Neural cell (in vitro differentiated cells): ENCODE measurements at regions not wholly inside any gene's neighbourhood (a gene's known extent, or its start where the extent isn't known, plus 50 kb on each side); places are given as distances from the start of the nearest gene placed in this dataset.

ENCODE experiments used
- EP300 ChIP-seq: fragments of 450-650 bp; conservative IDR thresholded peaks from 2 replicates; pipeline ENCODE4 v1.6.1; 2014; ENCODE audit warnings: antibody characterized with exemption, mild to moderate bottlenecking, moderate library complexity; ENCODE audit not compliant: poor library complexity, severe bottlenecking
- EZH2 ChIP-seq: fragments of 200-600, 300-800 bp; shearing (Covaris generic), sonication (generic); IDR thresholded peaks from 2 replicates; pipeline ENCODE4 v1.6.1; 2014; ENCODE audit warnings: antibody characterized with exemption, low read length, borderline replicate concordance, mild to moderate bottlenecking; ENCODE audit not compliant: insufficient read depth, poor library complexity, severe bottlenecking
- MXI1 ChIP-seq: fragments of 450-650 bp; conservative IDR thresholded peaks from 2 replicates; pipeline ENCODE4 v1.6.1; 2014; ENCODE audit warnings: antibody characterized with exemption, mild to moderate bottlenecking; ENCODE audit not compliant: poor library complexity, severe bottlenecking
- RAD21 ChIP-seq: fragments of 450-650 bp; conservative IDR thresholded peaks from 2 replicates; pipeline ENCODE4 v1.6.1; 2014; ENCODE audit warnings: antibody characterized with exemption, mild to moderate bottlenecking, moderate library complexity
- SMC3 ChIP-seq: fragments of 450-650 bp; conservative IDR thresholded peaks from 2 replicates; pipeline ENCODE4 v1.6.1; 2014; ENCODE audit warnings: antibody characterized with exemption, mild to moderate bottlenecking, moderate library complexity; ENCODE audit not compliant: poor library complexity
- TF ChIP-seq, protein P1 (sequence below): fragments of 450-650 bp; IDR thresholded peaks from 2 replicates; pipeline ENCODE4 v1.5.1; 2014; ENCODE audit warnings: antibody characterized with exemption, mild to moderate bottlenecking, moderate library complexity; ENCODE audit not compliant: poor library complexity, severe bottlenecking

DNA sequence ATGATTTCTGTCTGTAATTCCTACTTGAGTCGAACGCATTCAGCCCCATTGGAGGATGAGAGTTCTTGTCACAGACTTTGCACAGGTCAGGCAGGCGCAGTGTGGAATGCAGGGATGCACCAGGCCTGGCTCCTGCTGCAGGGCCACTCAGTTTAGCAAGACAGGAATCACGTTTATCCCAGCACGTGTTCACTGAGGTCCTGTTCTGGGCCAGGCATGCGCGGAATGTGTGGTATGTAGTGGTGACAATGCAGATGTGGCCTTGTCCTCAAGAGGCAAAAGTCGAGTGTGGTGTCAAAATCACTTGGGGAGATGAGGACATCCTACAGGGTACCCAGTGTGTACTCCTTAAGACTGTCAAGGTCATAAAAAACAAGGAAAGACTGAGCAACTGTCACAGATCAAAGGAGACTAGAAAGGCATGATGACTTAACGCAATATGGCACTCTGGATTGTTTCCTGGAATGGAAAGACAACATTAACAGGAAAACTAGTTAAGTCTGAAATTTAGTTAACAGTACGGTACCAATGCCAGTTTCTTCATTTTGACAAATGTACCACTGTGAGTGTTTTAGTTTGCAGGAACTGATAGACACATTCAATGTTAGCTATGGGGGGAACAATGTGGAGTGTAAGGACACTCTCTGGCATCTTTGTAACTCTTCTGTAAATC lies 121.5 kb upstream of the ADAMTS18 start:
- TF ChIP-seq, protein P1, sequence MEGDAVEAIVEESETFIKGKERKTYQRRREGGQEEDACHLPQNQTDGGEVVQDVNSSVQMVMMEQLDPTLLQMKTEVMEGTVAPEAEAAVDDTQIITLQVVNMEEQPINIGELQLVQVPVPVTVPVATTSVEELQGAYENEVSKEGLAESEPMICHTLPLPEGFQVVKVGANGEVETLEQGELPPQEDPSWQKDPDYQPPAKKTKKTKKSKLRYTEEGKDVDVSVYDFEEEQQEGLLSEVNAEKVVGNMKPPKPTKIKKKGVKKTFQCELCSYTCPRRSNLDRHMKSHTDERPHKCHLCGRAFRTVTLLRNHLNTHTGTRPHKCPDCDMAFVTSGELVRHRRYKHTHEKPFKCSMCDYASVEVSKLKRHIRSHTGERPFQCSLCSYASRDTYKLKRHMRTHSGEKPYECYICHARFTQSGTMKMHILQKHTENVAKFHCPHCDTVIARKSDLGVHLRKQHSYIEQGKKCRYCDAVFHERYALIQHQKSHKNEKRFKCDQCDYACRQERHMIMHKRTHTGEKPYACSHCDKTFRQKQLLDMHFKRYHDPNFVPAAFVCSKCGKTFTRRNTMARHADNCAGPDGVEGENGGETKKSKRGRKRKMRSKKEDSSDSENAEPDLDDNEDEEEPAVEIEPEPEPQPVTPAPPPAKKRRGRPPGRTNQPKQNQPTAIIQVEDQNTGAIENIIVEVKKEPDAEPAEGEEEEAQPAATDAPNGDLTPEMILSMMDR = no peak
- TF ChIP-seq SMC3 = no peak
- TF ChIP-seq RAD21 = no peak
- TF ChIP-seq EP300 = no peak
- no peak for TF ChIP-seq EZH2
- TF ChIP-seq MXI1 = no peak
